ENCODE measurements at regions not wholly inside any gene's neighbourhood (a gene's known extent, or its start where the extent isn't known, plus 50 kb on each side); places are given as distances from the start of the nearest gene placed in this dataset.

- DNase-seq (ENCODE audit: low read depth, low spot score), result peak; percentile 9
- TF ChIP-seq CTCF (IDR thresholded peaks at IDR 0.05; ENCODE audit: low read depth, low read length), result no peak
- in situ Hi-C loops (cut with HindIII; ENCODE audit: low sequenced_read_pairs), result no loop called here
Measured at GRCh38 chr5:22938362-22938761, 85.2 kb upstream of the CDH12 start.

GRCh38 chr5:22928821-22929482 is 75.8 kb upstream of the CDH12 start:
- no peak for TF ChIP-seq CTCF (IDR thresholded peaks at IDR 0.05; ENCODE audit: low read depth, low read length)
- in situ Hi-C loops (cut with HindIII; ENCODE audit: low sequenced_read_pairs), result no loop called here
- no peak overlapping the region for H3K4me3 ChIP-seq (ENCODE audit: low read depth, low read length)
- peak; percentile 3 for DNase-seq (ENCODE audit: low read depth, low spot score)

More at GRCh38 chr5:22938362-22938761, 85.2 kb upstream of the CDH12 start:
- H3K4me3 ChIP-seq (ENCODE audit: low read depth, low read length), result no peak overlapping the region

GRCh38 chr5:22926574-22926973 is 73.4 kb upstream of the CDH12 start:
- no peak overlapping the region for H3K4me3 ChIP-seq (ENCODE audit: low read depth, low read length)
- no peak for TF ChIP-seq CTCF (IDR thresholded peaks at IDR 0.05; ENCODE audit: low read depth, low read length)
- DNase-seq (ENCODE audit: low read depth, low spot score), result no peak
- in situ Hi-C loops (cut with HindIII; ENCODE audit: low sequenced_read_pairs), result no loop called here

- in situ Hi-C loops (cut with HindIII; ENCODE audit: low sequenced_read_pairs), result no loop called here
- H3K4me3 ChIP-seq (ENCODE audit: low read depth, low read length), result no peak overlapping the region
- DNase-seq (ENCODE audit: low read depth, low spot score), result no peak
- no peak for TF ChIP-seq CTCF (IDR thresholded peaks at IDR 0.05; ENCODE audit: low read depth, low read length)
Measured at GRCh38 chr5:22918511-22918910, 65.4 kb upstream of the CDH12 start.

GRCh38 chr5:22916393-22916792 is 63.2 kb upstream of the CDH12 start:
- DNase-seq (ENCODE audit: low read depth, low spot score), result no peak
- TF ChIP-seq CTCF (IDR thresholded peaks at IDR 0.05; ENCODE audit: low read depth, low read length), result no peak
- H3K4me3 ChIP-seq (ENCODE audit: low read depth, low read length), result no peak overlapping the region
- in situ Hi-C loops (cut with HindIII; ENCODE audit: low sequenced_read_pairs), result no loop called here

GRCh38 chr5:22911019-22911418 is 57.9 kb upstream of the CDH12 start:
- in situ Hi-C loops (cut with HindIII; ENCODE audit: low sequenced_read_pairs), result no loop called here
- H3K4me3 ChIP-seq (ENCODE audit: low read depth, low read length), result no peak overlapping the region
- DNase-seq (ENCODE audit: low read depth, low spot score), result no peak
- no peak for TF ChIP-seq CTCF (IDR thresholded peaks at IDR 0.05; ENCODE audit: low read depth, low read length)
